ENCODE measurements at regions not wholly inside any gene's neighbourhood (a gene's known extent, or its start where the extent isn't known, plus 50 kb on each side); places are given as distances from the start of the nearest gene placed in this dataset.

DNA sequence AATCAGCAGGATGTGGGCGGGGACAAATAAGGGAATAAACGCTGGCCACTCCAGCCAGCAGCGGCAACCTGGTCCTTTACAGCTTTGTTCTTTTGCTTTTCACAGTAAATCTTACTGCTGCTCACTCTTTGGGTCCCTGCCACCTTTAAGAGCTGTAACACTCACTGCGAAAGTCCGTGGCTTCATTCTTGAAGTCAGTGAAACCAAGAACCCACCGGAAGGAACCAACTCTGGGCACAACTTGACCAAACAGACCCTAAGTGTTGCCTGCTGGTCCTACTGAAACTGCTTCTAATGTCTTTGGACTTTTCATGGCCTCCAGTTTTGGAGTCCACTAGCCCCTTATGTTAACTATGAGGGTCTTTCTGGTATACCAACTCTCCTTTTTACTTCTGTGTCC is 566.2 kb upstream of the IGFBP7 start:
- no peak overlapping the region for H3K27ac ChIP-seq
- TF ChIP-seq ZFX (IDR thresholded peaks at IDR 0.05; ENCODE audit: borderline replicate concordance) (no peak), CTCF (IDR thresholded peaks at IDR 0.05) (no peak)

- TF ChIP-seq ZFX (IDR thresholded peaks at IDR 0.05; ENCODE audit: borderline replicate concordance) = no peak
- no peak for TF ChIP-seq CTCF (IDR thresholded peaks at IDR 0.05)
- H3K27ac ChIP-seq = no peak overlapping the region
These were observed 562.8 kb upstream of the IGFBP7 start for GRCh38 chr4:57672846-57673433.

- TF ChIP-seq ZFX (IDR thresholded peaks at IDR 0.05; ENCODE audit: borderline replicate concordance) (no peak), CTCF (IDR thresholded peaks at IDR 0.05) (no peak)
- H3K27ac ChIP-seq = no peak overlapping the region
These were observed 558.4 kb upstream of the IGFBP7 start for GRCh38 chr4:57668621-57669020.

DNA sequence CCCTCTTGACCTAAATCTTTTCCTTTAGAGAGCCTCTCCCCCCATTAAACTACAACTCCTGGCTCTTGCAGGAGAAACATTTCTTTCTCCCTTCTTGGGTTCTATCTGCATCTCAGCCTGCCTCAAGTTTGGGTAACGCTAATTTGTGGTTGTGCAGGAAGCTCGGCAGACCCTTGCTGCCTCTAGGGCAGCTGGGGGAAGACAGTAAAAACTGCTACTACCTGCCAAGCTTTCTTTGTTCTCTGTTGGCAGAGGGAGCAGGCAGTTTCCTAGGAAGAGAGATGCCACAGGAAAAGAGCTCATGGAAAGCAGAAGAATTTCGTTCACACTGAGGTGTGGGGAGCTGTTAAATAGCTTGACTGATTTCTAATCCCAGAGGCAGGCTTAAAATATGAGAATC is 555.6 kb upstream of the IGFBP7 start:
- no peak overlapping the region for H3K27ac ChIP-seq
- no peak for TF ChIP-seq ZFX (IDR thresholded peaks at IDR 0.05; ENCODE audit: borderline replicate concordance)

DNA sequence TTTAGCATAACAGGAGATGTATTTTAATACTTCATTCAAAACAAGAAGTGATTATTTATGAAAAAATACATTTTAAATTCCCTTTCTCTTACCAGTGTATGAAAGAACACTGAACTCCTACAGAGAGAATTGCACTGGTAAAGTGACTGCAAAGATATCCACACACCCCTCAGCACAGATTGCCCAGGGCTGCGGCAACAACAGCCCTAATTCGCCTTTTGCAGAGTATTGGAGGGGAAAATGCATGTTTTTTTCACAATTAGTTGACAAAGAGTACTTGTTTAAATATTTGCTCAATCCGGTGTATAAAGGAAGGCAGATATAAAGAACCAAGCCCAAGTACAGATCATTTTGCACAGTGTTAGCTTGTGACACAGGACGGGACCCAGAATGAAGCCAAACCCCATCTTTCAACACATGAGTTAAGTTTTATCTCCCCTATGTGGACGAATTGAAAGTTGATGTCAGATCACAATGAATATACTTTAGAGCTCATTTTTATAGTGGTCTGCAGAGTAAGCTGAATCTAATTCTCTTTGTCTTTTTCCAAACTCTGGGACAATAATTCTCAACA is 551.4 kb upstream of the IGFBP7 start:
- no peak overlapping the region for H3K27ac ChIP-seq
- TF ChIP-seq ZFX (IDR thresholded peaks at IDR 0.05; ENCODE audit: borderline replicate concordance) = no peak
- no peak for TF ChIP-seq CTCF (IDR thresholded peaks at IDR 0.05)

GRCh38 chr4:57658673-57659072 is 548.5 kb upstream of the IGFBP7 start:
- H3K27ac ChIP-seq = no peak overlapping the region
- no peak for TF ChIP-seq CTCF (IDR thresholded peaks at IDR 0.05)
- no peak for TF ChIP-seq ZFX (IDR thresholded peaks at IDR 0.05; ENCODE audit: borderline replicate concordance)

GRCh38 chr4:57658188-57658587 is 548.0 kb upstream of the IGFBP7 start:
- H3K27ac ChIP-seq = no peak overlapping the region
- no peak for TF ChIP-seq ZFX (IDR thresholded peaks at IDR 0.05; ENCODE audit: borderline replicate concordance)
- TF ChIP-seq CTCF (IDR thresholded peaks at IDR 0.05) = no peak

DNA sequence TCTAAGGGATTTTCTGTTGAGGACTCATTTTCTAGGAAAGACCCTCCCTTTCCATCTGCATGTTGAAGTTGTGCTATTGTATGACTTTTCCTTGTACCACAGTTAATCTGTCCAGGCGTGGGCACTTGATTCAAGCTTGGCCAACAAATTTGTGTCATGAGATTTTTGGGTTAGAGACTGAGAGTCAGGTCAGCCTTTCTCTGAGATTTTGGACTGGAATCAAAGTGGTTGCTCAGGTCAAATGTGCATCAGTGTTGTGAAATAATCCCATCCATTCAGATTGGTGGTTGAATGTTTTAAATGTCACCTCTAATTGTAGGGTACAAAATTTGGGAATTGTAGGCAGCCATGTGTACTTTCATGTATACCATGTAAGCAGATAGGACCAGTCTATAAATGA is 545.2 kb upstream of the IGFBP7 start:
- TF ChIP-seq ZFX (IDR thresholded peaks at IDR 0.05; ENCODE audit: borderline replicate concordance) (no peak), CTCF (IDR thresholded peaks at IDR 0.05) (no peak)
- H3K27ac ChIP-seq = no peak overlapping the region

Measured in 22Rv1 (cell line).